Brain microvascular endothelial cell (primary cell): ENCODE measurements at regions not wholly inside any gene's neighbourhood (a gene's known extent, or its start where the extent isn't known, plus 50 kb on each side); places are given as distances from the start of the nearest gene placed in this dataset.
A peak's percentile ranks its signal among the peaks of the same experiment; 100 is the strongest.

Experiments used
- DNase-seq: peaks from one replicate; pipeline ENCODE4 v3.0.0-alpha.2; 2020
- H3K27ac ChIP-seq: fragments of 250-450 bp; sonication (Bioruptor Pico); 2 replicates; pipeline ENCODE4 v1.5.1; 2020; ENCODE audit warnings: mild to moderate bottlenecking, moderate library complexity
- H3K27me3 ChIP-seq: fragments of 250-450 bp; sonication (Bioruptor Pico); replicated peaks from 2 replicates; pipeline ENCODE4 v1.5.1; 2020; ENCODE audit warnings: mild to moderate bottlenecking
- H3K36me3 ChIP-seq: fragments of 250-450 bp; sonication (Bioruptor Pico); replicated peaks from 2 replicates; pipeline ENCODE4 v1.5.1; 2020; ENCODE audit warnings: mild to moderate bottlenecking
- H3K4me3 ChIP-seq: 2 replicates; pipeline ENCODE4 v1.5.1; 2011; ENCODE audit warnings: low read depth, mild to moderate bottlenecking, control low read depth, low read length, moderate library complexity
- in situ Hi-C: cut with HindIII; loops from 2 replicates; pipeline ENCODE4 v1.10.0; 2017; ENCODE audit warnings: low sequenced_read_pairs, low pct_ligation_motif_present
- TF ChIP-seq, protein P1 (sequence below): IDR thresholded peaks from 2 replicates; pipeline ENCODE4 v1.5.1; 2011; ENCODE audit warnings: low read depth, mild to moderate bottlenecking, moderate library complexity, low read length, control low read depth, inconsistent platforms; ENCODE audit errors: missing control alignments

DNA sequence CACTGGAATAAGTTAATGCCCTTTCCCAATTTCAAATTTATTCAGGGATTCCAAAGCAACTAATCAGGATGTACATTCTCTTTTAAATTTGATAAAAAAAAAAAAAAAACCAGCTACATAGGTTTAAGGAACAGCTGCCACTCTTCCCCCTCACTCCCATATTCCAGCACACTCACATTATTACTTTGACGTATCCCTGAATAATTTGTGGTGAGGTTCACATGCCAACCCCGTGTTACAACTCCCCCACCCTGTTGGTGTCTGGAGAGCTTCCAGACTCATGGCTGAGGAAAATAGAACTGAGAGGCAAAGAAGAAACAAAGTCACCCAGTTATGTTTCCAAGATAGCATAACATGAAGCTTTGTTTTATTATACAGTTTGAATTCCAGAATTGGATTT, 300.5 kb upstream of the MME start:
- Histone ChIP-seq H3K4me3 (no peak overlapping the region), H3K27me3 (no peaks in the 10 kb centered on the region), H3K36me3 (no peaks in the 10 kb centered on the region), H3K27ac (no peak overlapping the region)
- peak; percentile 52 for DNase-seq
- in situ Hi-C loops, result no loop called here
- TF ChIP-seq, protein P1, sequence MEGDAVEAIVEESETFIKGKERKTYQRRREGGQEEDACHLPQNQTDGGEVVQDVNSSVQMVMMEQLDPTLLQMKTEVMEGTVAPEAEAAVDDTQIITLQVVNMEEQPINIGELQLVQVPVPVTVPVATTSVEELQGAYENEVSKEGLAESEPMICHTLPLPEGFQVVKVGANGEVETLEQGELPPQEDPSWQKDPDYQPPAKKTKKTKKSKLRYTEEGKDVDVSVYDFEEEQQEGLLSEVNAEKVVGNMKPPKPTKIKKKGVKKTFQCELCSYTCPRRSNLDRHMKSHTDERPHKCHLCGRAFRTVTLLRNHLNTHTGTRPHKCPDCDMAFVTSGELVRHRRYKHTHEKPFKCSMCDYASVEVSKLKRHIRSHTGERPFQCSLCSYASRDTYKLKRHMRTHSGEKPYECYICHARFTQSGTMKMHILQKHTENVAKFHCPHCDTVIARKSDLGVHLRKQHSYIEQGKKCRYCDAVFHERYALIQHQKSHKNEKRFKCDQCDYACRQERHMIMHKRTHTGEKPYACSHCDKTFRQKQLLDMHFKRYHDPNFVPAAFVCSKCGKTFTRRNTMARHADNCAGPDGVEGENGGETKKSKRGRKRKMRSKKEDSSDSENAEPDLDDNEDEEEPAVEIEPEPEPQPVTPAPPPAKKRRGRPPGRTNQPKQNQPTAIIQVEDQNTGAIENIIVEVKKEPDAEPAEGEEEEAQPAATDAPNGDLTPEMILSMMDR, result no peak

DNA sequence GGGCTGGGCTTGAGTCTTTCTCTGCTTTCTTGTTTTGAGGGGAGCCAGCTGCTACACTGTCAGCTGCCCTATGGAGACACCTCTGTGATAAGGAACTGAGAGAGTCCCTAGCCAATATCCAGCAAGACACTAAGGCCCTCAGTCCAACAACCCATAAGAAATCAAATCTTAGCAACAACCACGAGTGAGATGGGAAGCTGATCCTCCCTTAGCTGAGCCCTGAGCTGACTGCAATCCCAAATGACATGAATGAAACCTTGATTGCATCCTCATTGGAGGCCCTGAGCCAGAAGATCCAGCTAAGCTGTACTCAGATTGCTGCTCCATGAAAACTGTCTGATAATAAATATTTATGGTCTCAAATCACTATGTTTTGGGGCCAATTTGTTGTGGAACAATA, 302.1 kb upstream of the MME start:
- DNase-seq, result no peak
- Histone ChIP-seq H3K4me3 (no peak overlapping the region), H3K27me3 (no peaks in the 10 kb centered on the region), H3K36me3 (no peaks in the 10 kb centered on the region), H3K27ac (no peak overlapping the region)
- TF ChIP-seq, protein P1, result no peak
- in situ Hi-C loops, result no loop called here

DNA sequence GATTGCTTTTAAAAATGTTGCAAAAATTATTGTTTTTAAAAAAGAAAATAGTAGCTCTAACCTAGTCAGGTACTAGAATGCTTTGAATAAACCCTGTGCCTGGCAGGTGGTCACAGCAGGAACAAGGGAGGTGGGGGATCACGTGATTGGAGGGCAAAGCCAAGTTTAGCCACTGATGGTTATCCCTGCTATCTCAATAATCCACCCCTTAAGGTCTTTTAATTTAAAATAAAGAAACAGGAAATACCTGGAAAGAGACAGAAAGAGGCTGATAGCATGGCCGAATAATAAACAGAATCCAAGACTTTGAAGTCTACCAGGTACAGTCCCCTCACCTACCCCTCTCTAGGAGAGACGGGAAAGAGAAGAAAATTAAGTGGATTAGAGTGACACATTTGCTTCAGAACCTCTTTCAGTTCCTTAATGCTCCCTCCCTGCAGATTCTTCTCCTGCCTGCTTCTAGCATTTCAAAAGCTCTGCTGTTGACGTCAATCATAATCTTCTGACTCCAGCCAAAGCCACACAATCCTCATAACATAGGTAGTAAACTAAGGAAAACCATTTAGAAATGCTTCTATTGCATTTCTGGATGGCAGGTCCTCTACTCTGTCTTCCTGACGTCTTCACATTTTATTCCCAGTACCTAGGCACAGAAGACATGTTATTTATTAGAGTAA, 303.4 kb upstream of the MME start:
- no peak for DNase-seq
- Histone ChIP-seq H3K4me3 (no peak overlapping the region), H3K27ac (no peak overlapping the region), H3K36me3 (no peaks in the 10 kb centered on the region), H3K27me3 (no peaks in the 10 kb centered on the region)
- in situ Hi-C loops, result no loop called here
- TF ChIP-seq, protein P1, result no peak

DNA sequence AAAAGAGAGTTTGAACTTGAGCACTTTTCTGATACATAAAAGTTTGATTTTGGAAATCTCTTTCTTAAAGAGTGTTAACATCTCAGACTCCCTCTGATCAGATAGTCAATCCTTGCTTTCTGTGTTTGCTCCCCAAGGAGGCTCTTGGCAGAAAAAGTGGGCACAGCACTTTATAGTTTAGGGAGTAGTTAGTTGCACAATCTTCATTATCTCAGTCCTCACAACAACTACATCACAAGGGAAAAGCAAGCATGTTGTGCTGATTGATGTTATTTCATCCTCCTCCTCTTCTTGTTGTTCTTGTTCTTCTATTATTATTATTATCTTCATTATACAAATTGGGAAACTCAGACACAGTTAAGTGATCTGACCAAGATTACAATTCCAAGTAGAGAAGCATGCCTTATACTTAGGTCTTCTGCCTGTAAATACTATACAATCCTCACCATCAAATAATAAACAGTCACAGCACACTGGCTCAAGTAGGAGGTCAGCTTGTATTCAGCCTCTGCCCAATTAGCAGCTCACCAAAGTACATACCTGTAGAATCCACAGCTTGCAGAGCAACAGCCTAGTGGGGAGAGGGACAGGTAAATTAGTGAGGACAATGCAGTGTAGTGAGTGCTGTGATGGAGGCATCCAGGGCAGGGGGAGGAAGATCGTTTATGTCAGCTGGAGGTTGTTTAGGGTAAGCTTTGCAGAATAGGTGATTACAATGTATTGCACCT, 304.1 kb upstream of the MME start:
- H3K4me3 ChIP-seq, result no peak overlapping the region
- TF ChIP-seq, protein P1, result no peak
- DNase-seq, result no peak

DNA sequence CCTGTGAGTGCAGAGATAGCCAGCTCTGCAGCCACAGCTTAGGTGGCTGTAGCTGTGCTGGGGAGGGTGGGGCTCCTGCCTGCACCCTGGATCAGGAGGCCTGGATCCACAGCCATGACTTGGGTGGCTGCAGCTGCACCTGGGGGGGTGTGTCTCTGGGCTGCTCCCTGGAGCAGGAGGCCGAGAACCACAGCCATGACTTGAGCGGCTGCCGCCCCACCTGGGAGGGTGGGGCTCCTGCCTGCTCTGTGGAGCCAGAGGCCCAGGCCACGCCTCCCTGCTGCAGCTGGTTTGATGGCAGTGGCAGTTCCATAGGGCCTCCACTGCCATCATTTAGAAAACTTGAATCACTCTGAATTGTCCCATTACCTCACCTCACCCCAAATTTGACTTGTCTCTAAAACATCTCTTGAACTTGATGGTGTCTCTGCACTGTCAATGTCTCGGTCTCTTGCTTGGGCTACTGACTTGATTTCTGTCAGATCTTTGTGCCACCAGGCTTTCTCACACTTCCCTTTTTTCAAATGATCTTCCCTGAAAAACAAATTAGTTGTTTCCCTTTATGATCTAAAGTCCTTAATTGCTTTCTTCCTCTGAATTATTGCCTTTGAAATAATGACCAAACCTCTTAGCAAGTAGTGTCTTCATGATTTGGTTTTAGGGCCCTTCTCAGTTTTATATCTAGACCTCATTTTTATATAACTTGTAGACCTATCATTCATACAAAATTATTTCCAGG, 313.2 kb upstream of the MME start:
- H3K4me3 ChIP-seq, result no peak overlapping the region
- H3K27me3 ChIP-seq, result no peaks in the 10 kb centered on the region
- no peak overlapping the region for H3K27ac ChIP-seq
- in situ Hi-C loops, result no loop called here
- DNase-seq, result no peak
- TF ChIP-seq, protein P1, result no peak
- no peaks in the 10 kb centered on the region for H3K36me3 ChIP-seq

More for the DNA sequence above, 304.1 kb upstream of the MME start:
- no peaks in the 10 kb centered on the region for H3K27me3 ChIP-seq
- in situ Hi-C loops, result no loop called here
- no peaks in the 10 kb centered on the region for H3K36me3 ChIP-seq
- no peak overlapping the region for H3K27ac ChIP-seq
